ENCODE measurements at regions not wholly inside any gene's neighbourhood (a gene's known extent, or its start where the extent isn't known, plus 50 kb on each side); places are given as distances from the start of the nearest gene placed in this dataset.
"Not testable (repeated sequence)": the region's sequence is repeated elsewhere in the genome, so short reads cannot be mapped to it uniquely, and the experiment has no call there.

DNA sequence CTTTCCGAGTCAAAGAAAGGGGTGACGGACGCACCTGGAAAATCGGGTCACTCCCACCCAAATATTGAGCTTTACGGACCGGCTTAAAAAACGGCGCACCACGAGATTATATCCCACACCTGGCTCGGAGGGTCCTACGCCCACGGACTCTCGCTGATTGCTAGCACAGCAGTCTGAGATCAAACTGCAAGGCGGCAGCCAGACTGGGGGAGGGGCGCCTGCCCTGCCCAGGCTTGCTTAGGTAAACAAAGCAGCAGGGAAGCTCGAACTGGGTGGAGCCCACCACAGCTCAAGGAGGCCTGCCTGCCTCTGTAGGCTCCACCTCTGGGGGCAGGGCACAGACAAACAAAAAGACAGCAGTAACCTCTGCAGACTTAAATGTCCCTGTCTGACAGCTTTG, 1416.9 kb downstream of the SLITRK5 start:
- TF ChIP-seq, protein P1, sequence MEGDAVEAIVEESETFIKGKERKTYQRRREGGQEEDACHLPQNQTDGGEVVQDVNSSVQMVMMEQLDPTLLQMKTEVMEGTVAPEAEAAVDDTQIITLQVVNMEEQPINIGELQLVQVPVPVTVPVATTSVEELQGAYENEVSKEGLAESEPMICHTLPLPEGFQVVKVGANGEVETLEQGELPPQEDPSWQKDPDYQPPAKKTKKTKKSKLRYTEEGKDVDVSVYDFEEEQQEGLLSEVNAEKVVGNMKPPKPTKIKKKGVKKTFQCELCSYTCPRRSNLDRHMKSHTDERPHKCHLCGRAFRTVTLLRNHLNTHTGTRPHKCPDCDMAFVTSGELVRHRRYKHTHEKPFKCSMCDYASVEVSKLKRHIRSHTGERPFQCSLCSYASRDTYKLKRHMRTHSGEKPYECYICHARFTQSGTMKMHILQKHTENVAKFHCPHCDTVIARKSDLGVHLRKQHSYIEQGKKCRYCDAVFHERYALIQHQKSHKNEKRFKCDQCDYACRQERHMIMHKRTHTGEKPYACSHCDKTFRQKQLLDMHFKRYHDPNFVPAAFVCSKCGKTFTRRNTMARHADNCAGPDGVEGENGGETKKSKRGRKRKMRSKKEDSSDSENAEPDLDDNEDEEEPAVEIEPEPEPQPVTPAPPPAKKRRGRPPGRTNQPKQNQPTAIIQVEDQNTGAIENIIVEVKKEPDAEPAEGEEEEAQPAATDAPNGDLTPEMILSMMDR (IDR thresholded peaks at IDR 0.05; ENCODE audit: low read depth, low read length, poor library complexity, severe bottlenecking), result not testable (repeated sequence)
- TF ChIP-seq EZH2phosphoT487 (IDR thresholded peaks at IDR 0.05; ENCODE audit: borderline replicate concordance, low read length), result not testable (repeated sequence)
